HEK293 (cell line): ENCODE measurements at regions not wholly inside any gene's neighbourhood (a gene's known extent, or its start where the extent isn't known, plus 50 kb on each side); places are given as distances from the start of the nearest gene placed in this dataset.

Experiments
- CTCF ChIP-seq: fragments of 450-650 bp; formaldehyde crosslinking; IDR thresholded peaks from 2 replicates; pipeline ENCODE4 v1.5.1; 2016; ENCODE audit warnings: missing biosample characterization, missing genetic modification characterization
- KLF8 ChIP-seq: fragments of 450-650 bp; formaldehyde crosslinking; IDR thresholded peaks from 2 replicates; pipeline ENCODE4 v1.5.1; 2016; ENCODE audit warnings: missing biosample characterization, missing genetic modification characterization
- ZNF148 ChIP-seq: fragments of 450-650 bp; formaldehyde crosslinking; IDR thresholded peaks from 2 replicates; pipeline ENCODE4 v1.5.0; 2017; ENCODE audit warnings: missing biosample characterization, missing genetic modification characterization, borderline replicate concordance
- ZNF16 ChIP-seq: fragments of 450-650 bp; formaldehyde crosslinking; IDR thresholded peaks from 2 replicates; pipeline ENCODE4 v1.5.1; 2016; ENCODE audit warnings: low read depth, missing biosample characterization, missing genetic modification characterization
- ZNF175 ChIP-seq: fragments of 450-650 bp; formaldehyde crosslinking; IDR thresholded peaks from 2 replicates; pipeline ENCODE4 v1.5.1; 2016; ENCODE audit warnings: missing biosample characterization, missing genetic modification characterization
- ZNF274 ChIP-seq, 2 experiments: fragments of 200-500 bp in 1 of 2; fragments of 450-650 bp in 1 of 2; sonication (Bioruptor generic) in 1 of 2; formaldehyde crosslinking in 1 of 2; IDR thresholded peaks; 2 replicates each; pipeline versions ENCODE4 v1.5.1 to v1.6.1; 2014 to 2016; ENCODE audit warnings: borderline replicate concordance in 1 of 2, inconsistent platforms in 1 of 2, low read length in 1 of 2, missing biosample characterization in 1 of 2, missing genetic modification characterization in 1 of 2
- ZNF280C ChIP-seq: fragments of 450-650 bp; formaldehyde crosslinking; IDR thresholded peaks from 2 replicates; pipeline ENCODE4 v1.5.1; 2016; ENCODE audit warnings: missing biosample characterization, missing genetic modification characterization
- ZNF292 ChIP-seq: fragments of 450-650 bp; formaldehyde crosslinking; IDR thresholded peaks from 2 replicates; pipeline ENCODE4 v1.5.1; 2016; ENCODE audit warnings: low read depth, missing biosample characterization, missing genetic modification characterization, borderline replicate concordance
- ZNF350 ChIP-seq: fragments of 450-650 bp; formaldehyde crosslinking; IDR thresholded peaks from 2 replicates; pipeline ENCODE4 v1.5.0; 2017; ENCODE audit warnings: missing biosample characterization, mild to moderate bottlenecking, missing genetic modification characterization
- ZNF513 ChIP-seq: fragments of 450-650 bp; IDR thresholded peaks from 2 replicates; pipeline ENCODE4 v1.5.1; 2018; ENCODE audit warnings: missing biosample characterization, missing genetic modification characterization
- ZNF530 ChIP-seq: fragments of 450-650 bp; formaldehyde crosslinking; IDR thresholded peaks from 2 replicates; pipeline ENCODE4 v1.5.1; 2016; ENCODE audit warnings: low read depth, missing biosample characterization, missing genetic modification characterization

GRCh38 chr13:86681223-86681622, 882.0 kb upstream of the SLITRK6 start:
- TF ChIP-seq KLF8 (no peak), CTCF (no peak), ZNF350 (tag by site-specific recombination) (no peak), ZNF274 (IDR thresholded peaks at IDR 0.05; ENCODE audit: low read length) (no peak), ZNF274 (tag by site-specific recombination; IDR thresholded peaks at IDR 0.05; ENCODE audit: borderline replicate concordance) (no peak), ZNF148 (tag by site-specific recombination) (no peak), ZNF530 (tag by site-specific recombination) (no peak), ZNF16 (no peak), ZNF513 (no peak), ZNF175 (tag by site-specific recombination) (no peak), ZNF292 (tag by site-specific recombination) (no peak), ZNF280C (no peak)
